Lung (tissue), 11 donors: ENCODE measurements at regions not wholly inside any gene's neighbourhood (a gene's known extent, or its start where the extent isn't known, plus 50 kb on each side); places are given as distances from the start of the nearest gene placed in this dataset.
A peak's percentile ranks its signal among the peaks of the same experiment; 100 is the strongest.

ENCODE experiments used
- ATAC-seq: fragments of 200-7000 bp; cut with Tn5 transposase; one replicate; pipeline ENCODE4 v1.9.1; 2020; ENCODE audit warnings: moderate number of reproducible peaks; ENCODE audit not compliant: insufficient read depth, low FRiP score
- DNase-seq, 3 donors: peaks; one replicate each; pipeline ENCODE4 v3.0.0-alpha.2; 2013 to 2017
- H3K27ac ChIP-seq, 2 donors: one replicate each; pipeline ENCODE4 v1.5.1; 2013; ENCODE audit warnings: mild to moderate bottlenecking in 2 of 2, moderate library complexity in 2 of 2, control low read depth in 1 of 2, inconsistent platforms in 1 of 2, low read depth in 1 of 2, low read length in 1 of 2
- H3K27me3 ChIP-seq, 3 donors: one replicate each; pipeline ENCODE4 v1.5.1; 2013; ENCODE audit warnings: low read length in 2 of 3; ENCODE audit not compliant: control insufficient read depth in 3 of 3, insufficient read depth in 3 of 3
- H3K36me3 ChIP-seq, 4 donors: one replicate each; pipeline ENCODE4 v1.5.1; 2013; ENCODE audit warnings: low read length in 4 of 4, mild to moderate bottlenecking in 1 of 4, moderate library complexity in 1 of 4; ENCODE audit not compliant: control insufficient read depth in 4 of 4, insufficient read depth in 4 of 4
- H3K4me1 ChIP-seq, 5 donors: one replicate each; pipeline ENCODE4 v1.5.1; 2013; ENCODE audit warnings: low read length in 5 of 5, mild to moderate bottlenecking in 2 of 5, moderate library complexity in 1 of 5; ENCODE audit not compliant: control insufficient read depth in 5 of 5, insufficient read depth in 5 of 5
- H3K4me3 ChIP-seq: one replicate; pipeline ENCODE4 v1.5.1; 2013; ENCODE audit warnings: mild to moderate bottlenecking, control low read depth, moderate library complexity
- H3K9ac ChIP-seq, 2 donors: one replicate each; pipeline ENCODE4 v1.5.1; 2013; ENCODE audit warnings: low read length in 2 of 2, control low read depth in 1 of 2; ENCODE audit not compliant: insufficient read depth in 1 of 2
- H3K9me3 ChIP-seq, 4 donors: one replicate each; pipeline ENCODE4 v1.5.1; 2013; ENCODE audit warnings: low read length in 3 of 4, mild to moderate bottlenecking in 1 of 4, moderate library complexity in 1 of 4; ENCODE audit not compliant: control insufficient read depth in 4 of 4, insufficient read depth in 3 of 4
- WGBS, 2 donors: extraction: QIAGEN DNeasy Blood & Tissue Kit; methylation state at CpG; one replicate each; pipeline ENCODE4 v1.1.7; 2013; 5-methylcytosine and 5-hydroxymethylcytosine counted together
- TF ChIP-seq, protein P1 (sequence below): IDR thresholded peaks from 2 replicates; pipeline ENCODE4 v1.5.1; 2012; ENCODE audit warnings: mild to moderate bottlenecking; ENCODE audit errors: control extremely low read depth, extremely low read depth
- donor health status: control.
- donor health status: control.
- donor health status: Bipolar disorder and iron deficiency.
- donor health status: healthy.
- donor health status: DM: yes; HTN: yes; CAD: no.

DNA sequence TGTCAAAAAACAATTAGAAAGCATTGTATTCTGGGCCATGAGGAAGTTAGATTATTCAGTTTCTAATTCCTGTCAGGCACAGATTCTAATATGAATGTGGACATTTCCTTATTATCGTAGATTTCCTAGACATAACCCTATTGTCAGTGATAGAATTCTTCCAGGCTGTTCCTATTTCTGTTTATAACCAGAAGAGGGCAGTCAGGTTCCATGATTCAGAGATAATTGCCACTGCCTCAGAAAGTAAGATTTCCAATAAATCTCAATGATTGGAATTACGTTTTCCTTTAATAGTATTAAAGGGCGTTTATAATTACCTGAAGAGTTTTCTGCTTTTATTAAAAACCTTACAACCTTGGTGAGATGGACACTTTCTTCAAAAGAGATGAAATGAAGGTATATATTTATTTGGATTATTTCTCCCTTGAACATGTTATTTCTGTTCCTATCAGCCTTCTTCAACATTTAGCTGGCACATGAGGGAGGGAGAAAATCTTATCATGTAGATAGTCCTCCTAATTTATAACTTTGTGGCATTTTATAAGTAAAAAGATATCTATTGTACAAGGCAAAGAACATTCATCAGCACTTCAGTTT is 439.2 kb downstream of the MCTP2 start:
- no peak for ATAC-seq
- Histone ChIP-seq H3K9me3 (no peaks in the 10 kb centered on the region), H3K27ac (no peak overlapping the region), H3K4me3 (no peak overlapping the region), H3K9ac (no peak overlapping the region), H3K27me3 (no peaks in the 10 kb centered on the region), H3K4me1 (peaks cover 0 to 25% (median 14%) of the 10 kb centered on the region in 5 donors), H3K36me3 (no peaks in the 10 kb centered on the region)
- peak in 2 of 3 donors; percentile 85 to 90 for DNase-seq
- TF ChIP-seq, protein P1, sequence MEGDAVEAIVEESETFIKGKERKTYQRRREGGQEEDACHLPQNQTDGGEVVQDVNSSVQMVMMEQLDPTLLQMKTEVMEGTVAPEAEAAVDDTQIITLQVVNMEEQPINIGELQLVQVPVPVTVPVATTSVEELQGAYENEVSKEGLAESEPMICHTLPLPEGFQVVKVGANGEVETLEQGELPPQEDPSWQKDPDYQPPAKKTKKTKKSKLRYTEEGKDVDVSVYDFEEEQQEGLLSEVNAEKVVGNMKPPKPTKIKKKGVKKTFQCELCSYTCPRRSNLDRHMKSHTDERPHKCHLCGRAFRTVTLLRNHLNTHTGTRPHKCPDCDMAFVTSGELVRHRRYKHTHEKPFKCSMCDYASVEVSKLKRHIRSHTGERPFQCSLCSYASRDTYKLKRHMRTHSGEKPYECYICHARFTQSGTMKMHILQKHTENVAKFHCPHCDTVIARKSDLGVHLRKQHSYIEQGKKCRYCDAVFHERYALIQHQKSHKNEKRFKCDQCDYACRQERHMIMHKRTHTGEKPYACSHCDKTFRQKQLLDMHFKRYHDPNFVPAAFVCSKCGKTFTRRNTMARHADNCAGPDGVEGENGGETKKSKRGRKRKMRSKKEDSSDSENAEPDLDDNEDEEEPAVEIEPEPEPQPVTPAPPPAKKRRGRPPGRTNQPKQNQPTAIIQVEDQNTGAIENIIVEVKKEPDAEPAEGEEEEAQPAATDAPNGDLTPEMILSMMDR, result peak; percentile 37
- 0 to 1% methylated on average over 3 of the region's 3 CpGs for WGBS, 2 donors

DNA sequence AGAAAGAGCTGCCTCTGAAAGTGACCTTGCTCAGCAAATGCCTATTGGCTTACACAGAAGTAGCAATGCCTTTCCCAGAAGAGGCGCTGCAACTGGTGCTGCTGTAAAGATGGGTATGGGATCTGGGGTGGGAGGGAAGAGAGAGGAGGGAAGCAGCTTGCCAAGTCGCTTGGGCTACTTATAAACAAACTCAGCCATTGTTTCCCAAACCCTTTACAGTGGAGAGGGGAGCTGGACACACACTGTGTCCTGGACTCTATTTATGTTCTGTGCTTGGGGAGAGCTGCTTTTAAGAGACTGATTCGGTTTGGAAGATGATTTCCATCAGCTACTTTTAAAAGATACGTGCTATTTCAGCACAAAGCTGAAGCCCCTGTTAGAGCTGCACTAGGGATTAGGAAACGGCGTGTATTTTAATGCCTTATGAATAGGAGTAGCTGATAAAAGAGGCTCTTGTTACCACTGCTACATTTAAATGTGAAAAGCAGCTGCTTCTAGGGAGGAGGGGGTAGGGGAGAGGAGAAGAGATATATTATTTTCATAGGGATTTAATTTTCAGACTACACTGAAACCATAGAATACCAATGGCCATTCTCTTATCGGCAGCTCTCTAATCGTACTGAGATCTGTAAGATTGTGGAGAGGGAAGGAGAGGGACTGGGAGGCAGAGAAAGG is 440.6 kb downstream of the MCTP2 start:
- H3K4me3 ChIP-seq, result no peak overlapping the region
- no peak for ATAC-seq
- H3K9ac ChIP-seq, result peak overlapping the region in 1 of 2 donors; percentile 86

DNA sequence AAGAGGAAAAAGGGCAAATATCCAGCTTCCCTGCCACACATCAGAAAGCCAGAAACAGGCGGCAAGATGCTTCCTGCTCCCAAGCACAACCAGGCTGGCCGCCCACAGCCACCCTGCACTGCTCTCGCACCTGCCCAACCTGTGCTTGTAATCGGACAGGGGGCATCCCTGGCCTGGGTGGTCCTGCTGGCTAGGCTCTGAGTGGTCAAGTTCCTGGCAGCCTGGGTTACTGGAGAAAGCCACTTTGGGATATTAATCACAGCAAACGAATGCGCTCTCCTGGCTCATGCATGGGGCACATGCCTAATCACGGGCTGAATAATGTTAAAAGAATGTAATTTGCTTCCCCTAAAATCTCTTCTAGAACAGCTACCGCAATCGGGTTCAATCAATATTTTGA is 442.4 kb downstream of the MCTP2 start:
- no peak overlapping the region for H3K9ac ChIP-seq
- no peak overlapping the region for H3K4me3 ChIP-seq
- DNase-seq (no peak), ATAC-seq (no peak)
- H3K27ac ChIP-seq, result no peak overlapping the region
- H3K9me3 ChIP-seq, result no peaks in the 10 kb centered on the region
- TF ChIP-seq, protein P1, result no peak
- WGBS, 2 donors, result 72 to 84% methylated on average over 9 of the region's 9 CpGs
- H3K27me3 ChIP-seq, result no peaks in the 10 kb centered on the region
- H3K36me3 ChIP-seq, result no peaks in the 10 kb centered on the region
- H3K4me1 ChIP-seq, result peaks cover 0 to 25% (median 14%) of the 10 kb centered on the region in 5 donors

More for the DNA sequence above, 440.6 kb downstream of the MCTP2 start:
- no peaks in the 10 kb centered on the region for H3K27me3 ChIP-seq
- WGBS, 2 donors, result 38 to 57% methylated on average over 8 of the region's 8 CpGs
- DNase-seq, result peak; percentile 90 to 97 (median 96)
- TF ChIP-seq, protein P1, result no peak
- no peaks in the 10 kb centered on the region for H3K9me3 ChIP-seq
- H3K27ac ChIP-seq, result peak overlapping the region in 1 of 2 donors; percentile 3
- peaks cover 0 to 25% (median 14%) of the 10 kb centered on the region in 5 donors for H3K4me1 ChIP-seq
- no peaks in the 10 kb centered on the region for H3K36me3 ChIP-seq
